CD8-positive, alpha-beta memory T cell (primary cell): ENCODE measurements at regions not wholly inside any gene's neighbourhood (a gene's known extent, or its start where the extent isn't known, plus 50 kb on each side); places are given as distances from the start of the nearest gene placed in this dataset.

Experiments
- CTCF ChIA-PET: fragments of 350-600 bp; sonication (Branson Sonifier 250); formaldehyde crosslinking; loops from one replicate; lab custom pipeline; 2021; ENCODE audit warnings: antibody characterized with exemption; lab: Charles Lee
- POLR2A ChIA-PET: fragments of 350-600 bp; sonication (Branson Sonifier 250); formaldehyde crosslinking; loops from one replicate; lab custom pipeline; 2021; ENCODE audit warnings: antibody characterized with exemption; lab: Charles Lee
- DNase-seq, 5 donors: peaks; one replicate each; pipeline versions ENCODE4 v3.0.0 to v3.0.0-alpha.2; 2020 to 2022; ENCODE audit warnings: mixed read lengths in 1 of 5
- H3K27ac ChIP-seq: one replicate; pipeline ENCODE4 v1.7.0; 2013; ENCODE audit warnings: low read depth, mild to moderate bottlenecking, low read length, moderate library complexity
- H3K27me3 ChIP-seq: 2 replicates; pipeline ENCODE4 v1.7.0; 2013; ENCODE audit warnings: low read length, mild to moderate bottlenecking; ENCODE audit not compliant: insufficient read depth, poor library complexity, severe bottlenecking
- H3K36me3 ChIP-seq: 2 replicates; pipeline ENCODE4 v1.7.0; 2013; ENCODE audit warnings: mild to moderate bottlenecking, low read length, moderate library complexity; ENCODE audit not compliant: insufficient read depth
- H3K4me1 ChIP-seq: 2 replicates; pipeline ENCODE4 v1.7.0; 2013; ENCODE audit warnings: mild to moderate bottlenecking, low read length, moderate library complexity; ENCODE audit not compliant: insufficient read depth
- H3K4me3 ChIP-seq: 2 replicates; pipeline ENCODE4 v1.7.0; 2013; ENCODE audit warnings: mild to moderate bottlenecking, low read length
- H3K9me3 ChIP-seq: 2 replicates; pipeline ENCODE4 v1.7.0; 2013; ENCODE audit warnings: mild to moderate bottlenecking, low read length
- H3K27ac Mint-ChIP-seq, 8 donors: one replicate each; pipeline ENCODE4 v1.8.0; 2020 to 2021; ENCODE audit warnings: mixed read lengths in 8 of 8, mild to moderate bottlenecking in 6 of 8, inconsistent platforms in 3 of 8, moderate library complexity in 3 of 8
- H3K27me3 Mint-ChIP-seq, 2 donors: one replicate each; pipeline ENCODE4 v1.8.0; 2020 to 2021; ENCODE audit warnings: mixed read lengths in 2 of 2, mild to moderate bottlenecking in 1 of 2, moderate library complexity in 1 of 2
- H3K36me3 Mint-ChIP-seq, 3 donors: one replicate each; pipeline ENCODE4 v1.8.0; 2020 to 2021; ENCODE audit warnings: mixed read lengths in 3 of 3, inconsistent platforms in 1 of 3, mild to moderate bottlenecking in 1 of 3
- H3K4me1 Mint-ChIP-seq, 3 donors: one replicate each; pipeline ENCODE4 v1.8.0; 2020 to 2021; ENCODE audit warnings: mixed read lengths in 3 of 3, inconsistent platforms in 1 of 3, mild to moderate bottlenecking in 1 of 3
- H3K4me3 Mint-ChIP-seq, 7 donors: one replicate each; pipeline ENCODE4 v1.8.0; 2020 to 2021; ENCODE audit warnings: mixed read lengths in 7 of 7, mild to moderate bottlenecking in 6 of 7, moderate library complexity in 4 of 7, inconsistent platforms in 2 of 7
- H3K9me3 Mint-ChIP-seq, 5 donors: one replicate each; pipeline ENCODE4 v1.8.0; 2020 to 2022; ENCODE audit warnings: mixed read lengths in 5 of 5, mild to moderate bottlenecking in 3 of 5, moderate library complexity in 2 of 5, inconsistent platforms in 1 of 5

- no peak for DNase-seq
- H3K4me3 Mint-ChIP-seq, result no peak overlapping the region
- H3K27me3 Mint-ChIP-seq, result peaks cover 16 to 54% of the 10 kb centered on the region in 2 donors
- Histone ChIP-seq H3K27me3 (peaks cover 11% of the 10 kb centered on the region), H3K4me1 (no peaks in the 10 kb centered on the region), H3K27ac (no peak overlapping the region), H3K36me3 (no peaks in the 10 kb centered on the region), H3K4me3 (no peak overlapping the region), H3K9me3 (no peaks in the 10 kb centered on the region)
- ChIA-PET POLR2A (no interaction called here), CTCF (no interaction called here)
- H3K4me1 Mint-ChIP-seq, result peaks cover 0 to 11% (median 4%) of the 10 kb centered on the region in 3 donors
- H3K9me3 Mint-ChIP-seq, result peaks cover 0 to 2% (median 0%) of the 10 kb centered on the region in 5 donors
- H3K27ac Mint-ChIP-seq, result no peak overlapping the region
- no peaks in the 10 kb centered on the region for H3K36me3 Mint-ChIP-seq
Observed at GRCh38 chr15:96049766-96050165, 280.7 kb upstream of the NR2F2 start.

DNA sequence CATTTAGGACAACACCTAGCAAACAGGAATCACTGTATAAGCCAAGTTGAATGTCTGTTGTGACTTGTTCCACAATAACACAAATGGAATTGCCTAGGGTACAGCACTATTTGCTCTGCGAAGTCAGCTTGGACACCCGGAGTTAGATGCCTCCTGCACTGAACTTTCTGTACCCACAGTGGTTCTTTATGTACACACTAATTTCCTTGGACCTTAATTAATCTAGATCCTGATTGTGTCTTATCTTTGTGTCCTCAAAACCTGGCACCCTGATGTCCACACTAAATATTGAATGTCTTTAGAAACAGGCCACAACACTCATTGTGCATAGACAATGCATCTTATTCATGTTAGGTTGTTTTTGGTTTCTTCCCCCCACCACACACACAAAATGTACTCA is 278.9 kb upstream of the NR2F2 start:
- no peak for DNase-seq
- no peaks in the 10 kb centered on the region for H3K4me1 ChIP-seq
- Mint-ChIP-seq H3K9me3 (peaks cover 0 to 3% (median 0%) of the 10 kb centered on the region in 5 donors), H3K27me3 (peaks cover 22 to 67% of the 10 kb centered on the region in 2 donors), H3K4me3 (no peak overlapping the region), H3K4me1 (peaks cover 0 to 11% (median 4%) of the 10 kb centered on the region in 3 donors), H3K36me3 (no peaks in the 10 kb centered on the region), H3K27ac (no peak overlapping the region)
- H3K9me3 ChIP-seq, result no peaks in the 10 kb centered on the region
- peaks cover 11% of the 10 kb centered on the region for H3K27me3 ChIP-seq
- ChIA-PET POLR2A (no interaction called here), CTCF (no interaction called here)
- H3K4me3 ChIP-seq, result no peak overlapping the region
- no peak overlapping the region for H3K27ac ChIP-seq
- no peaks in the 10 kb centered on the region for H3K36me3 ChIP-seq

DNA sequence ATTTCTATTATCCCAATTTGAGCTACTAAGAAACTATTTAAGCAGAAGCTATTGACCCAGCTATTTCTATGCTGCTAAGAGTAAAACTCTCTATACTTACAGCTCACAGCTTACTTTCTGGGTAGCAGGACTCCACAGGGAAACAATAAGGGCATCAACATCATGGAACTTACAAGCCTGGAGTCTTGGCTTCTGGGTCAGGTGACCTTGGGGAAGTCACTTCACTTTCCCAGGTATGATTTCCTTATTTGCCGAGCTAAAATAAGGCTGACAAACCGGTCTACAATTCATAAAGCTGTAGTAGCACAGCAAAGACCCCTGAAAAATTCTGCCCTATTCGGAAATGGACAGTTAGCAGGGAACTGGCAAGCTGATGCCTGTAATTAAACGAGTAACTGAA is 278.3 kb upstream of the NR2F2 start:
- Histone ChIP-seq H3K27me3 (peaks cover 11% of the 10 kb centered on the region), H3K9me3 (no peaks in the 10 kb centered on the region), H3K36me3 (no peaks in the 10 kb centered on the region), H3K4me3 (no peak overlapping the region), H3K4me1 (no peaks in the 10 kb centered on the region), H3K27ac (no peak overlapping the region)
- no peak overlapping the region for H3K27ac Mint-ChIP-seq
- ChIA-PET CTCF (no interaction called here), POLR2A (no interaction called here)
- H3K36me3 Mint-ChIP-seq, result no peaks in the 10 kb centered on the region
- peaks cover 0 to 3% (median 0%) of the 10 kb centered on the region in 5 donors for H3K9me3 Mint-ChIP-seq
- peaks cover 27 to 65% of the 10 kb centered on the region in 2 donors for H3K27me3 Mint-ChIP-seq
- peaks cover 0 to 11% (median 4%) of the 10 kb centered on the region in 3 donors for H3K4me1 Mint-ChIP-seq
- H3K4me3 Mint-ChIP-seq, result peak overlapping the region in 2 of 7 donors; percentile 14 to 33
- no peak for DNase-seq

GRCh38 chr15:96052572-96053030 is 277.9 kb upstream of the NR2F2 start:
- H3K36me3 Mint-ChIP-seq, result no peaks in the 10 kb centered on the region
- POLR2A ChIA-PET, result no interaction called here
- H3K4me1 Mint-ChIP-seq, result peaks cover 0 to 11% (median 4%) of the 10 kb centered on the region in 3 donors
- no peak overlapping the region for H3K27ac Mint-ChIP-seq
- CTCF ChIA-PET, result no interaction called here
- no peaks in the 10 kb centered on the region for H3K4me1 ChIP-seq
- H3K9me3 ChIP-seq, result no peaks in the 10 kb centered on the region
- DNase-seq, result no peak
- peaks cover 11% of the 10 kb centered on the region for H3K27me3 ChIP-seq
- H3K9me3 Mint-ChIP-seq, result peaks cover 0 to 3% (median 0%) of the 10 kb centered on the region in 5 donors
- H3K4me3 ChIP-seq, result no peak overlapping the region
- no peak overlapping the region for H3K27ac ChIP-seq
- no peaks in the 10 kb centered on the region for H3K36me3 ChIP-seq
- H3K4me3 Mint-ChIP-seq, result peak overlapping the region in 2 of 7 donors; percentile 14 to 33
- H3K27me3 Mint-ChIP-seq, result peaks cover 27 to 65% of the 10 kb centered on the region in 2 donors

DNA sequence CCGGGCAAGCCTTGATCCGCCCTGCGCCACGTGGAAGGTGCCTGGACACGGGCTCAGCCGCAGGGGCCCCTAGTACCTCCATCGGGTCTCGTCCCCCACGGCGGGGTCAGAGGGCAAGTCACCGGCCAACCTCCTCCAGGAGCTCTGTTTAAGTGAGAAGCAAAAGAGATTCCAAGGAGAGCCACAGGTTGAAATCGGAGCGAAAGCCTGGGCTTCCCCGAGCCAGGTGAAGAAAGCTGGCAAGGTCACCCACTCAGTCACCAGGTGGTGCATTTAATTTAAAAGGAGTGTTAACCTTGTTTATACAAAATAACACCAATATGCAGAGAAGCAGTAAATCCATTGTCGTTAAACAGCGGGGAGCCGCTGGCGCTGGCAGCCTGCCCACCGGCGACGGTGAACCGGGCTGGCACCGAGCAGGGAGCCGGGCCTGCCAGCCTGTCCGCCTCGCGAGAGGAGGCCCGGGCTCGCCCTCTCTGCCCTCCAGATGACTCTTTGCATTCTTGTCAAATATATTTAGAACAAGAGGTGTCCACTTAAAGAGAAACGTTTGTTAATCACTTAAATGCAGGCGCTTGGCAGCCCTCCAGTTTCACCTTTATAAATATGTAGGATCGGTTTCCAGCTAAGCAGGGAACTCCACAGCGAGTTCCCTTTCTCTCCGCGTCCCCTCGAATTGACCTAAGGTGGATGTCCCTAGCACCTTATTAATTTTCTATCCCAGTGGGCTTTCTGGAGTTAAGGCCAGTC is 277.3 kb upstream of the NR2F2 start:
- Mint-ChIP-seq H3K27me3 (peaks cover 27 to 61% of the 10 kb centered on the region in 2 donors), H3K27ac (peak overlapping the region in 1 of 8 donors; percentile 31), H3K36me3 (no peaks in the 10 kb centered on the region), H3K4me3 (peak overlapping the region in 6 of 7 donors; percentile 49 to 86 (median 73)), H3K4me1 (peaks cover 3 to 13% (median 5%) of the 10 kb centered on the region in 3 donors), H3K9me3 (peaks cover 0 to 3% (median 0%) of the 10 kb centered on the region in 5 donors)
- DNase-seq, result no peak
- Histone ChIP-seq H3K4me3 (no peak overlapping the region), H3K27ac (peak overlapping the region; percentile 27), H3K36me3 (no peaks in the 10 kb centered on the region), H3K9me3 (no peaks in the 10 kb centered on the region), H3K27me3 (peaks cover 11% of the 10 kb centered on the region), H3K4me1 (no peaks in the 10 kb centered on the region)
- POLR2A ChIA-PET, result no interaction called here
- CTCF ChIA-PET, result no interaction called here

DNA sequence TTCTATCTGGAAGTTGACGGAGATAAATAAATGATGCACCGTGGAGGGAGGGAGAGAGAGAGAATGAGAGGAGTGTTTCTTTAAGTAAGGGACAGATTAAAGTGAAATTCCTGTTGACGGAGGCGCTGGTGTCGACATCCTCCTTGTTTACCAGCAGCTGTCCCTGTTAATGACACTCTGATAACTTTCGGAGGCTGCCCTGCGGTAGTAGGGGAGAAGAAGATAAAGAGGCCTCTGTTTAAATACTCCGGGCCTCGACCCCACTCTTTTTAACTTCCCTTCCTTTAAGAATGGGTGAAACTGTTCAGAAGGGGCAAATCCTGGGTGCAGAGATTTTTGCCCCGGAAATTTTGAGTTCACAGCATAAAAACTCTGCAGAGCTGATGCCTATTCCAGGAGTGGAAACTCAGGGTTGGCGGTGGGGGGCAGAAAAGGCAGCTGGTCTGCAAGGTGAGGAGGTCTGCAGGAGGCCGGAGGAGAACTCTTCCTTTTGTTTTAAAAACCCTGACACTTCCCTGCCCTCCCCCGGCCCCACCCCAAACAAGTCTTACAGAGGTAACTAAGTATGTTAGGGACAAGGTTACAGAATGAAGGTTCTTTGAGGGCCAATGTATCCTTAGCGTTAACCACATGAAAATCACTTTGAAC is 276.6 kb upstream of the NR2F2 start:
- Histone ChIP-seq H3K4me3 (no peak overlapping the region), H3K36me3 (no peaks in the 10 kb centered on the region), H3K4me1 (no peaks in the 10 kb centered on the region), H3K9me3 (no peaks in the 10 kb centered on the region), H3K27ac (no peak overlapping the region), H3K27me3 (peaks cover 11% of the 10 kb centered on the region)
- Mint-ChIP-seq H3K9me3 (peaks cover 0 to 3% (median 0%) of the 10 kb centered on the region in 5 donors), H3K36me3 (no peaks in the 10 kb centered on the region), H3K27ac (peak overlapping the region in 1 of 8 donors; percentile 31), H3K27me3 (peaks cover 27 to 60% of the 10 kb centered on the region in 2 donors), H3K4me1 (peaks cover 6 to 16% (median 7%) of the 10 kb centered on the region in 3 donors), H3K4me3 (peak overlapping the region in 6 of 7 donors; percentile 41 to 70 (median 54))
- ChIA-PET POLR2A (no interaction called here), CTCF (no interaction called here)
- no peak for DNase-seq

GRCh38 chr15:96054621-96055020 is 275.9 kb upstream of the NR2F2 start:
- no peak overlapping the region for H3K4me3 Mint-ChIP-seq
- H3K9me3 ChIP-seq, result no peaks in the 10 kb centered on the region
- H3K4me1 ChIP-seq, result no peaks in the 10 kb centered on the region
- no peak overlapping the region for H3K27ac Mint-ChIP-seq
- POLR2A ChIA-PET, result no interaction called here
- no peak for DNase-seq
- peaks cover 11% of the 10 kb centered on the region for H3K27me3 ChIP-seq
- H3K27me3 Mint-ChIP-seq, result peaks cover 27 to 53% of the 10 kb centered on the region in 2 donors
- no peaks in the 10 kb centered on the region for H3K36me3 ChIP-seq
- peaks cover 0 to 3% (median 0%) of the 10 kb centered on the region in 5 donors for H3K9me3 Mint-ChIP-seq
- peaks cover 6 to 16% (median 7%) of the 10 kb centered on the region in 3 donors for H3K4me1 Mint-ChIP-seq
- no peak overlapping the region for H3K27ac ChIP-seq
- no peaks in the 10 kb centered on the region for H3K36me3 Mint-ChIP-seq
- H3K4me3 ChIP-seq, result no peak overlapping the region
- CTCF ChIA-PET, result no interaction called here
